HG03565 (cell line): ENCODE measurements at regions not wholly inside any gene's neighbourhood (a gene's known extent, or its start where the extent isn't known, plus 50 kb on each side); places are given as distances from the start of the nearest gene placed in this dataset.

Experiments used
- ATAC-seq: cut with Tn5 transposase; IDR thresholded peaks from one replicate; pipeline ENCODE4 v1.9.1; 2021; ENCODE audit warnings: mild to moderate bottlenecking, moderate library complexity; ENCODE audit not compliant: unreplicated experiment

GRCh38 chr12:4223273-4223845 is 50.2 kb upstream of the CCND2 start:
- no peak for ATAC-seq

- no peak for ATAC-seq
Measured at GRCh38 chr12:4221258-4221620, 52.3 kb upstream of the CCND2 start.

GRCh38 chr12:4220536-4221257 is 52.9 kb upstream of the CCND2 start:
- ATAC-seq: no peak

GRCh38 chr12:4217091-4217490 is 56.5 kb upstream of the CCND2 start:
- no peak for ATAC-seq

- ATAC-seq: peak; percentile 13
Measured at GRCh38 chr12:4216187-4216927, 57.2 kb upstream of the CCND2 start.

GRCh38 chr12:4215229-4216186 is 58.1 kb upstream of the CCND2 start:
- ATAC-seq: peak; percentile 39

GRCh38 chr12:4214877-4215228 is 58.7 kb upstream of the CCND2 start:
- ATAC-seq: no peak

- no peak for ATAC-seq
Measured at GRCh38 chr12:4213471-4213870, 60.1 kb upstream of the CCND2 start.

GRCh38 chr12:4212845-4213244 is 60.7 kb upstream of the CCND2 start:
- no peak for ATAC-seq

- no peak for ATAC-seq
Measured at GRCh38 chr12:4211372-4211771, 62.2 kb upstream of the CCND2 start.

GRCh38 chr12:4210183-4210582 is 63.4 kb upstream of the CCND2 start:
- ATAC-seq: no peak

GRCh38 chr12:4206470-4206869 is 67.1 kb upstream of the CCND2 start:
- no peak for ATAC-seq

GRCh38 chr12:4203772-4204376 is 69.7 kb upstream of the CCND2 start:
- no peak for ATAC-seq

- ATAC-seq: no peak
Measured at GRCh38 chr12:4202918-4203317, 70.6 kb upstream of the CCND2 start.

GRCh38 chr12:4202487-4202886 is 71.1 kb upstream of the CCND2 start:
- no peak for ATAC-seq

- no peak for ATAC-seq
Measured at GRCh38 chr12:4201333-4202100, 72.0 kb upstream of the CCND2 start.

GRCh38 chr12:4197922-4198763 is 75.4 kb upstream of the CCND2 start:
- ATAC-seq: no peak

GRCh38 chr12:4196805-4197420 is 76.6 kb upstream of the CCND2 start:
- no peak for ATAC-seq

GRCh38 chr12:4194668-4195067 is 78.9 kb upstream of the CCND2 start:
- no peak for ATAC-seq
